ENCODE measurements at regions not wholly inside any gene's neighbourhood (a gene's known extent, or its start where the extent isn't known, plus 50 kb on each side); places are given as distances from the start of the nearest gene placed in this dataset.

- no peak for TF ChIP-seq CTCF (IDR thresholded peaks at IDR 0.05; ENCODE audit: low read depth, low read length)
- no peak for TF ChIP-seq EZH2phosphoT487 (IDR thresholded peaks at IDR 0.05; ENCODE audit: low read depth)
These were observed 118.4 kb downstream of the ANKRD60 start for GRCh38 chr20:58109918-58110635.
